GM19372 (cell line): ENCODE measurements at regions not wholly inside any gene's neighbourhood (a gene's known extent, or its start where the extent isn't known, plus 50 kb on each side); places are given as distances from the start of the nearest gene placed in this dataset.
"Not testable (repeated sequence)": the region's sequence is repeated elsewhere in the genome, so short reads cannot be mapped to it uniquely, and the experiment has no call there.

Source experiments
- ATAC-seq: cut with Tn5 transposase; IDR thresholded peaks from one replicate; pipeline ENCODE4 v1.9.1; 2021; ENCODE audit warnings: mild to moderate bottlenecking, low read depth, moderate library complexity; ENCODE audit not compliant: unreplicated experiment

DNA sequence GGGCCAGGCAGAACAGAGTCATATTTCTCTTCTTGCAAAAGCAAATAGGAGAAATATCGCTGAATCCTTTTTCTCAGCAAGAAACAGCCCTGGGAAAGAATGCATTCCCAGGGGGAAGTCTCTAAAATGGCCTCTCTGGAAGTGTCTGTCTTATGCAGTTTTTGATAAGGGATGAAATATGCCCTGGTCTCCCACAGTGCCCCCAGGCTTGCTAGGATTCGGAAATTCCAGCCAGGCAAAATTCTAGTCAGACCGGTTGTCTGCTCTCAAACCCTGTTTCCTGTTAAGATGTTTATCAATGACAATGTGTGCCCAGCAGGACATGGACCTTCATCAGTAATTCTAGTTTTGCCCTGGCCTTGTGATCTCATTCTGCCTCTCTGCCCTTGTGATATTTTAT lies 448.3 kb upstream of the HTR1E start:
- not testable (repeated sequence) for ATAC-seq

DNA sequence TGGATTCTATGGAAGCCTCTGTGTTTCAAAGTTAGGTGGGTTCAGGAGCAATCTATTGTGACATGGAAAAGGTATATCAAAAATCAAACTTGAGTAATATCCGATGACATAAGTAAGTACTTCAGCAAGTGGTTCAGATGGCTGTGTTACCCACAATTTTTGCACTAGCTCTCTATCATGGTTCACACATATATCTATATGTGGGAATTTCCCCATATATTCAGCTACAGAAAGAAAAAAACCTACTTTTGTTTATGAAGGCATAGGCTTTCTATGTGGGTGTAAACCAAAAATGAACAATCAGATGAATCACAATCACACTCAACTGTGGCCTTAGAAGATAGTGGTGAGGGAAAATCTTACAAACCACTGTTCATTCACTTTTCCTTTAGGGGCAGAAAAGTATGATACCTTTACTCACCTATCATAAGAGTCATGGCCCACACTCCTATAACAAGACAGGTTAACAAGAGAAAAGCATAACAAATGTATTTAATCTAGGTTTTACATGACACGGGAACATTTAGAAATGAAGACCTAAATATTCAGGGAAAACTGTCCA lies 449.6 kb upstream of the HTR1E start:
- ATAC-seq, result no peak

DNA sequence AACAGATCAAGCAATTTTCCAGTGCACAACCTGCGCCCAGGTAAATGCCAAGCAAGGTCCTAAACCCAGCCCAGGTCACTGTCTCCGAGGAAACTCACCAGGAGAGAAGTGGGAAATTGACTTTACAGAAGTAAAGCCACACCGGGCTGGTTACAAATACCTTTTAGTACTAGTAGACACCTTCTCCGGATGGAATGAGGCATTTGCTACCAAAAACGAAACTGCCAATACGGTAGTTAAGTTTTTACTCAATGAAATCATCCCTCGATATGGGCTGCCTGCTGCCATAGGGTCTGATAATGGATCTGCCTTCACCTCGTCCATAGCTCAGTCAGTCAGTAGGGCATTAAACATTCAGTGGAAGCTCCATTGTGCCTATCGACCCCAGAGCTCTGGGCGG lies 459.0 kb upstream of the HTR1E start:
- not testable (repeated sequence) for ATAC-seq

DNA sequence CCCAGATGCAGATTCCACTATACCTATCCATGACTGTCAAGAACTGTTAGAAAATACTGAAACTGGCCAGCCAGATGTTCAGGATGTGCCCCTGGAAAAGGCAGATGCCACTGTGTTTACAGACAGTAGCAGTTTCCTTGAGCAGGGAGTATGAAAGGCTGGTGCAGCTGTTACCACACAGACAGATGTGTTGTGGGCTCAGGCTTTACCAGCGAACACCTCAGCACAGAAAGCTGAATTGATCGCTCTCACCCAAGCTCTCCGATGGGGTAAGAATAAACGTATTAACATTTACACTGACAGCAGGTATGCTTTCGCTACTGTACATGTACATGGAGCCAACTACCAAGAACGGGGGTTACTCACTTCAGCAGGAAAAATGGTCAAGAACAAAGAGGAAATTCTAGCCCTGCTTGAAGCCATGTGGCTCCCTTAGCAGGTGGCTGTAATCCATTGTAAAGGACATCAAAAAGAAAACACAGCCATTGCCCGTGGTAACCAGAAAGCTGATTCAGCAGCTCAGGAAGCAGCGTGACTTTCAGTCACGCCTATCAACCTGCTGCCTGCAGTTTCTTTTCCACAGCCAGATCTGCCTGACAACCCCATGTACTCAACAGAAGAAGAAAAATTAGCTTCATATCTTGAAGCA lies 459.7 kb upstream of the HTR1E start:
- ATAC-seq, result no peak

DNA sequence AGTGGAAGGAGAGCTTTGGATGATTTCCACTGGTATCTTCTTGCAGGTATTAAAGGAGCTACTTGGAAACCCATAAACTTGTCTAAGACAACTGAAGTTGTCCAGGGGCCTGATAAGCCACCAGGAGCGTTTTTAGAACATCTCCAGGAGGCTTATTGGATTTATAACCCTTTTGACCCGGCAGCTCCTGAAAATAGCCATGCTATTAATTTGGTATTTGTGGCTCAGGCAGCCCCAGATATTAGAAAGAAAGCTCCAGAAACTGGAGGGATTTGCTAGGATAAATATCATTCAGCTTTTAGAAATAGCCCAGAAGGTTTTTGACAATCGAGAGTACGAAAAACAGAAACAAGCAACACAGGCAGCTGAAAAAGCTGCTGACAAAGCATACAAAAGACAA lies 461.0 kb upstream of the HTR1E start:
- no peak for ATAC-seq

DNA sequence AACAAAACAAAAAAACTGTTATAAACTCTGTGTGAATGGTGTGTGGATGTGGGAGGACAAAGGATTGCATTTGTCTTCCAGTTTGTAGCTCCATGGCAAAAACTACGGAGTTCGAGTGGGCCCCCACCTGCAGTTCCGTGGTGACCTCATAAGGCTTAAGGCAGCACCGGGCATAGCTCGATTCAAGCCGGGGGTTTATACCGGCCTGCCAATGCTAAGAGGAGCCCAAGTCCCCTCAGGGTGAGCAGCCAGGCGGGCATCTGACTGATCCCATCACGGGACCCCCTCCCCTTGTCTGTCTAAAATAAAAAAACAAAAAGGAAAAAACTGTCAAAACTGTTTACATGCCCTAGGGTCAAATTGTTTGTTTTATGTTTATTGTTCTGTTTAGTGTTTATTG lies 463.2 kb upstream of the HTR1E start:
- no peak for ATAC-seq

DNA sequence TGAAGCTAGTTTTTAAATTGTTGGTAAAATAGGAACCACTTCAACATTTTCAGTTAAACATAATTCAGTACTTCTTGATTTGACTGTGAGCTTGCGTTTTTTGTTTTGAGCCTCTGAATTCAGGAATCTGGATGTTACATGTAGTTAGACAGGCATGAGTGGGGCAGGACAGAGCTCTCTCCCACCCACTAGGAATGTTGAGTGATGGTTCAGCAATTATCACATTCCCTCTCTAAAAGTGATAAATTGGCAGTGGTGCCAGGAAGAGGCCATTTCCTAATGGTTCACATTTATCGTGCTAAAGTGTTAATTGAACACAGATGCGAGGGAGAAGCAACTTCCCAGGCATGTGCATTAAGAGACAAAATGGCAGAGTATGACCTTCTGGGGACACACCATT lies 465.5 kb upstream of the HTR1E start:
- ATAC-seq, result no peak

DNA sequence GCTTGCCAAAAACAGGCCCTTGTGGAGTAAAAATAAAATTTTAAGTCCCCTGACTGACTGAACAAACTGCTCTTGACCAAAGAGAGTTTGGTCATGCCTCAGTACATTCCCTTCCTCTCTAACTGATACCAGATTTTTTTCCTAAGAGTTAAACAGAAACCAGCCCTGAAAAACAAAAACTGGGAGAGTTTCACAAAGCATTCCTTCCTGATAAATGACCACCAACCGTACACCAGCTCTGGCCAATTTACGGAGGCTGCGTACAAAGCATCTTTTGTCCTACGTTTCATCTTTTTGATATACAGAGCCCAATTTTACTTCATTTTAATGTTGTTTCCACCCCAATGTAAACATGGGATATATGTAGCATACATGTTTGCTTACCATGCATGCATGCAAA lies 477.4 kb upstream of the HTR1E start:
- ATAC-seq, result no peak

DNA sequence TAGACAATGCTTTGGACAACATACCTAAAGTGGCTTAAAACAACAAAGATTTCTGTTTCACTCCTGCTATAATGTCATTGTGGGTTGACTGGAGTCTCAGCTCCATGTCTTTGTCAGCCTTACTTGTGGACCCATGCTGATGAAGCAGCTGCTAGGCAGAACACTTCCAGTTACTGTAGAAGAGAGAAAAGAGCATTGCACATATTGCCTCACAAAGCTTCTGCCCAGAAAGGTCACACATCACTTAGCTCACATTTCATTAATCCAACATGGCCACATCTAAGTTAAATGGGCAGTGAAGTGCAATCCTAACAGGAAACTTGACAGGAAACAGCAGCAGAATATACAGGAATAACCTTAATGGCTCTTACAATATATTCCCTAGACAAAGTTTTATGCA lies 480.5 kb upstream of the HTR1E start:
- no peak for ATAC-seq

DNA sequence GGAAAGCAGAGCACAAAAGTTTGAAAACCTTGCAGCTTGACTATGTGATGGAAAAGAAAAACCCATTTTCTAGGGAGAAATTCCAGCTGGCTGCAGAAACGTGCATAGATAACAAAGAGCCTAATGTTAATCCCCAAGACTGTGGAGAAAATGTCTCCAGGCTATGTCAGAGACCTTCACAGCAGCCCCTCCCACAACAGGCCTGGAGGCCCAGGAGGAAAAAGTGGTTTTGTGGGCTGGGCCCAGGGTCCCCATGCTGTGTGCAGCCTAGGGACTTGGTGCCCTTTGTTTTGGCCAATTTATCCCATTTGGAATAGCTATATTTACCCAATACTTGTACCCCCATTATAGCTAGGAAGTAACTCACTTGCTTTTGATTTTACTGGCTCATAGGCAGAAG lies 484.1 kb upstream of the HTR1E start:
- ATAC-seq, result no peak

DNA sequence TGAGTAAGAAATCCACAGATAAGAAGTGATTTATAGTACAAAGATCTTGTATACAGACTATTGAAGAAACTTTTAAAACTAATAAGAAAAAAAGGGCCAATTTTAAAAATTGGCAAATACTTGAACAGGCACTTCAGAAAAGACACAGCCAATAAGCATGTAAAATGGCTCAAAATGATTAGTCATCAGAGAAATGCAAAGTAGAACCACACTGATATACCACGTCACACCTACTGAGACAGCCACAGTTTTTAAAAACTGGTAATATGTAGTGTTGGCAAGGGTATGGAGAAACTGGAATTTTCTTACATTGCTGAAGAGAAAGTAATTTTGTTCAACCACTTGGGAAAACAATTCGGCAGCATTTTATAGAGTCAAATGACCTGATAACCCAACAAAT lies 488.9 kb upstream of the HTR1E start:
- ATAC-seq, result no peak

DNA sequence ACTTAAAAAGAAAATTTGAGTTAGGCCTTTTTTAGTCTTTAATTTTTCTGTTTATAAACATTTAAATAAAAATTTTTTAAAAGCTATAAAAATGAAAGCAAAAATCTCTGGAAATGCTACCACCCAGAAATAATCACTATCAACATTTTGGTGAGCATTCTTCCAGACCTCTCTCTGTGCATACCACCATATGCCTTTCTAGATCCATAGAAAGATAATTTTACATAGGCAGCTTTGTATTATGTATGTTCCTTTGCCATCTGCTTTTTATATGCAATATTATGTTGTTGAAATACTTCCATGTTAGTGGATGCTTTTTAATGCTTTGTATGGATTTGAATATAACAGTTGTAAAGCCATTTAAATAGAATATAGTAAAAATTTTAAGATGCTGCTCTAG lies 496.7 kb upstream of the HTR1E start:
- ATAC-seq, result no peak

DNA sequence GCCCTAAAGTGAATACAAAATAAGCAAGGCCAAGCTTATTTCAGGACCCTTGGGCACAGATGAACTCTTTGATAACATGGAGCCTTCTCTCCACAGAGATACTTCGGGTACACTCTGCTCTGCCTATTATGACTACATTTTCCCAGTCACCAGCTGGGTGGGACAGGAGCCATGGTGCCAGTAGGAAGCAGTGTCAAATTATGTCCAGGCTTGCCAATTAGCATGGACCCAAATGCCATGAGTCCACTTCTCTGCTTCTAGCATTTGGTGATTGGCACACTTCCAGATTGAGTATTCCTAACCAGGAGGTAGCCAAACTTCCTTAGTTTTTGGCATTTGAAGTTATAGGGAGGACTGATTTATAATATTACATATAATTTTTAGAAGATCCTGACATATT lies 513.8 kb upstream of the HTR1E start:
- ATAC-seq, result no peak

DNA sequence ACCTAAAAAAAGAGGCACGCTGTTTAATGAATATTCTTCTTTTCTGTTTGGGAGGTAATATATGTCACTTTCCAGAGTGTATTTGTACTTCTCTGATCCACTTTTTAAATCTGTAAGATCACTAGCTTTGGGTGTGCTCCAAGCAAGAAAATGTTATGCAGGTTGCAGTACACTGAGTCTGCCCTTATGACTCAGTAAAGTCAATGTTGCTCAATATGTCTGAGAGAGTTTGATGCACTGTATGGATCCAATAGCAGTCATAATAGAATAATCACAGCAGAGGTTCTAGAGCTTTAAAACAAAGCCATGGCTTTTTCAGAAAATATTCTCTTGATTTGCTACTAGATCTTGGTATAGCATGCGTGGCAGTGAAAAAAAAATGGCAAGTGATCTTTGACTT lies 525.3 kb upstream of the HTR1E start:
- no peak for ATAC-seq

DNA sequence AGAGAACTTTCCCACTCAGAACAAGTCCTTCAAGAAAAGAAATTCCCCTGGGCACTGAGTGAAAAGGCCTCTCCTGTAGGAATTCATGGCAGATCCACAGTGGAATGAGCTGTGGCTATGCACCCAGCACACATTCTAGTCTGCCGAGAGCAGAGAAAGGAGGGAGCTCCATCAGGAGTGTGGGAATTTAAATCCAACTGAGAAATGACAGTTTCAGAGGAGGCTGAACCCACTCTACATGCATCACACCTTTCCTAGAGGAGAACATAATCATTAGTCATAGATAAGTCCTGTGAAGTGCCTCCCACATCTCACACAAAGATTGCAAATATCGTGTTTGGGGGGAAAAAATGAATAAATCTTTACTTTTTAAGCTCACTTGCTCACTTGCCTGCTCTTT lies 530.2 kb upstream of the HTR1E start:
- ATAC-seq, result no peak

DNA sequence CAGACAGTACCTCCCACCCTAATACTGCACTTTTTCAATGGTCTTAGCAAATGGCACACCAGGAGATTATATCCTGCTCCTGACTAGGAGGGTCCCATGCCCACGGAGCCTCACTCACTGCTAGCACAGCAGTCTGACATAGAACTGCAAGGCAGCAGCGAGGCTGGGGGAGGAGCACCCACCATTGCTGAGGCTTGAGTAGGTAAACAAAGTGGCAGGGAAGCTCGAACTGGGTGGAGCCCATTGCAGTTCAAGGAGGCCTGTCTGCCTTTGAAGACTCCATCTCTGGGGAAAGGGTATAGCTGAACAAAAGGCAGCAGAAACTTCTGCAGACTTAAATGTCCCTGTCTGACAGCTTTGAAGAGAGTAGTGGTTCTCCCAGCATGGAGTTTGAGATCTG lies 544.5 kb upstream of the HTR1E start:
- not testable (repeated sequence) for ATAC-seq

DNA sequence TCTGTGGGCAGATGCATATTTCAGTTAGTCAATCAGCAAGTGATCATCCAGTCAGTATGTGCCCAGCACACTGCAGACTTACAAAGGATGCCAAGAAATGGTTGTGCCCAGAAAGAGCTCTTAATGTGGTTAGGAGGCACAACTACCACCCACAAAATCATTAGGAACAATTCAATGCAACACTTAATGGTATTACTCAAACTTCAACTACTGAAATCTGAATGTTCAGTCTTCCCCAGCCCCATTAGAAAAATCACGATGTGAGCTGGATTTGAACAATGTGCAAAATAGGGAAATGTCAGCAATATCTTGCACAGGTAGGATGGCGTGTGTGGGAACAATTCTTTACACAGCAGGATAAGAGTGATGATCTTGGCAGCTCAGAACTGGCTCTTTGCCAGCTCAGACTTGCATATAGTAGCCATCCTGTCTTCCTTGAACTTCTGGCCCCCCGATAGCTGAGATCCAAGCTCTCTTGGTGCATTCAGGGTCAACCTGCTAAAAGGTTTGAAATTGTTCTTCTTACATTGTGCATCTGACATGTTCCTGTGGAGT lies 556.7 kb upstream of the HTR1E start:
- ATAC-seq, result no peak

DNA sequence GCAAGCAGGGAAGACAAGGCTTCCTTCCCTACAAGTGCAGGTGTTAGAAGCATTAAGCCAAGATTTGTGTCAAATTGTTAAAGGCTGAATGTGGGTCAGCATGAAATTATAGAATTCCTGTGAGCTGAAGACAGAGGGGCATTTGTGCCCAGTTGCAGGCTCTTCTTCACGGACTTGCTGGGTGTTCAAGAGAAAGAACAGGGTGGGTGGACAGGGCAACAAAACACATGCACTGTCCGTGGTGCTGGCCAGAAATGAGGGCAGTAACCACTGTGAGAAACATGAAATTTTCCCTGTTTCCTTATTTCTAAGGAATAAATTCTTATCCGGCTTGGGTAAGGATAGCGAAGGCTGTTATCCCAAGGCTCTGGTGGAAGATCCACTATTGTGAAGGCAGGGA lies 579.5 kb upstream of the HTR1E start:
- ATAC-seq, result no peak

DNA sequence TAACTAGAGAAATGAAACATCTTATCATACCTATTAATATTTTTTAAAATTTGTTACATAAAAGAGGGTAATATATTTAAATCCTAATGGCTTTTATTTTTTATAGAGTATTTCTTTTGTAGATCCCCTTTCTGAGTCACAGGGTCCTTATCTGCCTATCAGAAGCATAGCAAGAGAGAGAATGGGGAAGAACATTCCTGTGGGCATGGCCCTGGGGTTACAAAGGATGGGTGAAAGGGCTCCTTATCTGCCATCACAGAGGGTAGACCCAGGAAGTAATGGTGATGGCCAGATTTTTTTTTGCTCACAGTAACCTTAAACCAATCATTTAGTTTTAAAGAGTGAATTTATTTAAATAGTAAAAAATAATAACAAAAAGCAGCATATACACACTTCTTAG lies 582.1 kb upstream of the HTR1E start:
- no peak for ATAC-seq

DNA sequence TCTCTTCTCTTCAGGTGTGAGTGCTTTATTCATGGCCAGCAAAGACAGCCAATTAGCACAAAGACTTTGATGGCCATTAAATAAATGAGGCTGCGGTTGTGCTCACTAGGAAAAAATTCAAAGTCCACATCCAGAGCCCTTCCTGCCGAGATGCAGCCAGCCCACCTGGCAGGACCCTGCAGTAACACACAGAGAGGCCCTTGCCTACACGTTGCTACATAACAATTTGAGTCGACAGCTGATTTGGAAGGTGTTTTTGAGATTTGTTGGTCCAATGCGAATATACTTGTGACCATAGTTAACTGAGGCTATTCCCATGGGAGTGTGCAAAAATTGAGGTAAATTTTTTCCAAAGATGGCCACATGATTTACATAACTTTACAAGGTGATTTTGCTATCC lies 605.4 kb upstream of the HTR1E start:
- ATAC-seq, result no peak

DNA sequence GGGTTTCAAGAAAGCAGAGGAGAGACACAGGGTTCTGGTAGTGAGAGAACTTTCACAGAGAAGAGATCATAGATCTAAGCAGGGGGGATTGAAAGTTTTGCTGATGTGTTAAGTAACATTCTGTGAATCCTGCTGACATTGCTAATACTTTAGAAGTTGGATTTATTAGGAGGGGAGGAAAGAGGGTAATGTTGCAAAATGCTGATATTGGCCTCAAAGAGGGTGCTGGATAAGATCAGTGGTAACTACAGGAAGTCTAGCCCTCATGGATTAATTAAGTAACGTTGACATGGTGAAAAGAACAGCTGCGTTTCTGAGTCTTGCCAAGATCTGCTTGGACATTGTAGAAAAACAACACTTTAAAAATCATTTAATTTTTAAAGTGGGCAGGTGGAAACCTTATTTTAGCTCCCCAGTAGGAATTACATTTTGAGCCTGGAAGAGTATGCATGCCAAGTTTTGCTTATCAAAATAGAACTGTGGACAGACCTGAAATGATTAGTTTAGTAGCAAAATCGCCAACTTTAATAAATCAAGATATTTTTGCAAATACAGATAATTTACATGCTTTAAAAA lies 606.0 kb upstream of the HTR1E start:
- no peak for ATAC-seq

DNA sequence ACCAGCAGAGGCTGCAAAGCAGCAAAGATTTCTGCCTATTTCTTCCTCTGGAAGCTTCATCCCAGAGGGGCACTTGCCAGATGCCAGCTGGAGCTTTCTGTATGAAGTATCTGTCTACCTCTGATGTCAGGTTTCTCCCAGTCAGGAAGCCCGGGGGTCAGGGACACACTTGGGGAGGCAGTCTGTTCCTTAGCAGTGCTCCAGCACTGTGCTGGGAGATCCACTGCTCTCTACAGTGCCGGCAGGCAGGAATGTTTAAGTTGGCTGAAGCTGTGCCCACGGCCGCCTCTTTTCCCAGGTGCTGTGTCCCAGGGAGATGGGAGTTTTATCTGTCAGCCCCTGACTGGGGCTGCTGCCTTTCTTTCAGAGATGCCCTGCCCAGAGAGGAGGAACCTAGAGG lies 631.1 kb upstream of the HTR1E start:
- ATAC-seq, result no peak
